DMS53 treated with DMSO at 0.1 percent for 48 hours (cell line): ENCODE measurements at regions not wholly inside any gene's neighbourhood (a gene's known extent, or its start where the extent isn't known, plus 50 kb on each side); places are given as distances from the start of the nearest gene placed in this dataset.

Experiments
- DNase-seq: peaks from one replicate; lab custom pipeline; 2025; ENCODE audit not compliant: unreplicated experiment; lab: John Stamatoyannopoulos, UW

DNA sequence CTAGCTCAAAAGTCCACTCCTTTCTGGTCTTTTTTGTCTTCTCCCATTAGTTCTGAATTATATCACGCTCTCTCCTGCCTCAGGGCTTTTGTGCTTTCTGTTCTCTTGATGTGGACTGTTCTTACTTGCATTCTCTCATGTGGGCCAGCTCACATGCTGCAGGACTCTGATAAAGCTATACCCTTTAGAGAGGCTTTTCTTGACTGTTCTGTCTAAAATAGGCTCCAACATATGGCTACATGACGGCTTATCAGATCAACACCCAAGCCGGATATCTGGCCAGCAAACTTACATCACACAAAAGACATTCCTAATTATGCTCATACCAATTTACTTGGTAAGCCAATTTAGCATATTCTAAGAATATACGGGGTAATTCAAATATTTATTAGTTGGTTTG lies 1494.5 kb downstream of the TECRL start:
- no peak for DNase-seq

DNA sequence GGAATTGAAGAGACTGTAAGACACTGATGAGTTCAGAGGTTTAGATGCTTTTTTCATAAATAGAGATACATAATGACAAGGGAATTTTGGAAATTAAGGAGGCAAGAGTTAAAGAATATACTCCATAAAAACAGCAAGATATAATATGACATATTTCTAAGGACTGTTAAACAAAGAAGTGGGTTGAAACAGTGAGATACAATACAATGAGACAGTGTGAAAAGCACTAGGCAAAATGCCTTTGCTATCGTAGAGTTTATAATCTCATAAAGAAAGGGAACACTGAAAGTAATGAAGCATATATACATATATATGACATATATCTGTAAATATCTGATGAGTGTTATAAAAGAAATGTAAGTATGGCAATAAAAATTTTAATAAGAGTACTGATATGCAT lies 1496.2 kb downstream of the TECRL start:
- no peak for DNase-seq

DNA sequence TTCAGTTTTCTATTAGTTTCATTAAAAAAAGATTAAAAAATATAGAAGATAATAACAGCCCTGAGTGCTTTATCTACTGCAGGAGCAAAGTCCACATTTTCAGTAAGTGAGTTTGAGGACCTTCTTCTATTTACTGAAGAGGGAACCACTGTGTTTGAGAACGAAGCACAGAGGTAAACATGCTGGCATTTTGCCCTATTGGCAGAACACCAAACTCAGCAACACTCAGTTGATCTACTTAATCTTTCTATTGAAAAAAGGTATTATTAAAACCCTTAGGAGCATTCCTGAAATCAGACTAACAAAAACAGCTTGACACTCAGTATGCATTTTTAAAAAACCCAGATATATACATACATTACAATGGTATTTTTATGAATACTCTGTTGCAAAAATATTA lies 1496.7 kb downstream of the TECRL start:
- DNase-seq, result peak; percentile 47

DNA sequence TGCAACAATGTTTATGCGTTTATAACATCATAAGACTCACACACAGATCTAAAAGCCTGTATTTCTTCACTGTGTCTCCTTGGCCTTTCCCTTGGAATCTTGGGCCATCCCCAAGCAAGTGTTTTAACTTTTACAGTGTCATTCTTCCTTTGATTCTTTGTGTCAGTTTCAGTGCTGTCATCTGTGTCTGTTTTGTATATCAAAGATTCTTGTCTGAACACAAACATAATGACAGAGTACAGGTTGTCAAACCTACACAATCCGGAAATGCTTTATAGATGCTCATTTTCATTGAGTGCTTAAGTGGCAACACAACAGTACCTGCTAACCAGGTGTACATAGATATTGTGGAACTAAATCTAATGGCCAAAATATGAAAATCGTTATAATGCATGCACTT lies 1500.0 kb downstream of the TECRL start:
- DNase-seq, result no peak

DNA sequence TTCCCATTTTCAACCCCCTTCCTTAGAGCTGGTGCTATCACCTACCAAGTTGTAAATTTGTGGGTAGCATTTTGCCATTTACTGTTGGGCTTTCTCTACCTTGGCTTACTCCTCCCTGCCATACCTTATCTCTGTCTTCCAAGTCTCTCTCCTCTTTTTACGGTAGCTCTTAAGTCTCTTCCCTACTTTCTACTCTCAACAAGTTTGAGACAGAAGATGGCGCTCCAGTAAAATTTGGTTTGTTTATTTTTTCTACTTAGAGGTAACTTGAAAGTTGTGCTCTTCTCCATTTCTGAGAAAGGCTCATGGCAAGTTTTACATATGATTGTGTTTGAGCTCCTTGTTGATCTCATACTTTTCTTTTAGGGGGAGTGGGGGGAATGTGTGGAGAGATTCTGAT lies 1508.1 kb downstream of the TECRL start:
- DNase-seq, result no peak

DNA sequence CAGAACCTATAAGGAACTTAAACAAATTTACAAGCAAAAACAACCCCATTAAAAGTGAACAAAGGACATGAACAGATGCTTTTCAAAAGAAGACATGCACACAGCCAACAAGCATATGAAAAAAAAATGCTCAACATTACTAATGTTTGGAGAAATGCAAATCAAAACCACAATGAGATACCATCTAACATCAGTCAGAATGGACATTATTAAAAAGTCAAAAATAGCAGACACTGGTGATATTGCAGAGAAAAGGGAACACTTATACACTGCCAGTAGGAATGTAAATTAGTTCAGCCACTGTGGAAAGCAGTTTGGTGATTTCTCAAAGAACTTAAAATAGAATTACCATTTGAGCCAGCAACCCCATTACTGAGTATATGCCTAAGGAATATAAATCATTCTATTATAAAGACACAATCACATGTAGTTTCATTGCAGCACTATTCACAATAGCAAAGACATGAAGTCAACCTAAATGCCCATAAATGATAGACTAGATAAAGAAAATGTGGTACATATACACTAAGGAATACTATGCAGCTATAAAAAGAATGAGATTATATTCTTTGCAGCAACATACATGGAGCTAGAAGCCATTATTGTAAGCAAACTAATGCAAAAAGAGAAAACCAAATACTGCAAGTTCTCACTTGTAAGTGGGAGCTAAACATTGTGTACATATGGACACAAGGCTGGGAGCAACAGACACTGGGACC lies 1509.4 kb downstream of the TECRL start:
- DNase-seq, result no peak

DNA sequence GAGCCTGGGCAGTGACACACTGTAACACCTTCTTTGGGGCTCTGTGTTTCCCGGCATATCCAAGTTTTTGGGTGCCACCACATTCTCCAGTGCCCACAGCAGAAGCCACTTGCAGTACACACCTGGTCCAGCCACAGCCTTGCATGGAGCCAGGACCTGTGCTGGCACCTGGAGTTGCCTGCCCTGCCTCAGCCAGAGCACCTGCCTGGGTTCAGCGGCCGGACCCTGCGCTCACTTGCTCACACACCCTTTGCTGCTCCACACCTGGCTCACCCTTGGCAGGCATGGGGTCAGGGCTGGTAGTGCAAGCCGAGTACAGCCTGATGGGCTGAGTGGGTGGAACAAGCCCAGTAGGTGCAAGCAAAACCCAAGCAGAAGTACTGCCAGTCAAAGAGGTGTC lies 1511.1 kb downstream of the TECRL start:
- DNase-seq, result no peak

DNA sequence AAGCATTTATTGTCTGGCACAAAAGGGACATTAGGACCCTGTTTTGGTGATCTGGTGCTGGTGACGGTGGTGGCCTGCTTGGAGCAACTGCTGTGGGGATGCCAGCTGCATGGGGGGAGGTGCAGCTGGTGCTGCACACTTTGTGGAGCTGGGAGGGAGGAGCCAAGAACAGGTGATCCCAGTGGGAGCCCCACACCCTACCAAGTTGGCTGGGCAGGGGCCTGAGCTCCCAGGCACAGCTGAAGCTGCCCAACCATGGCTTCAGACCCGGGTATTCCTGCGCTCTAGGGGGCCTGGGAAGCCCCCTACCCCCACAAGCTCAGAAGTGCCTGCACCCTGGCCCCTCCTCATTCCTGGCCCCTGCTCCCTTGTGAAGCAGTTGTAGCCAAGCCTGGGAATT lies 1512.5 kb downstream of the TECRL start:
- no peak for DNase-seq

DNA sequence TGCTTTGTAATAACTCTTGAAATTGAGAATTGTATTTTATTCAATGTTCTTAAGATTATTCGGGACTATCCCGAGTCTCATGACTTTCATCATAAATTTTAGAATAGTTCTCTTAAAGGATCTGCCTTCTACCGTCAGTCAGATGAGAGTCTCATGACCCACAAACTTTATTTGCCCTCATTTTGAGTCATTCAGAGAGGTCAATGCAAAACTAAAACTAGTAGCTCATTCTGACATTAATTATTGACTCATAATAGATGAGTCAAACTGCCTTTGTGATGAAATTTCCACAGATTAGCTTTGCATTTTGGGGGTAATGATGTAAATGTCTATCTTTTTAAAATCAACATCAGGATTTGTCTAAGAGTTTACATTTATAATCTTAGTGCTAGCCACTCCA lies 1527.3 kb downstream of the TECRL start:
- DNase-seq, result no peak

DNA sequence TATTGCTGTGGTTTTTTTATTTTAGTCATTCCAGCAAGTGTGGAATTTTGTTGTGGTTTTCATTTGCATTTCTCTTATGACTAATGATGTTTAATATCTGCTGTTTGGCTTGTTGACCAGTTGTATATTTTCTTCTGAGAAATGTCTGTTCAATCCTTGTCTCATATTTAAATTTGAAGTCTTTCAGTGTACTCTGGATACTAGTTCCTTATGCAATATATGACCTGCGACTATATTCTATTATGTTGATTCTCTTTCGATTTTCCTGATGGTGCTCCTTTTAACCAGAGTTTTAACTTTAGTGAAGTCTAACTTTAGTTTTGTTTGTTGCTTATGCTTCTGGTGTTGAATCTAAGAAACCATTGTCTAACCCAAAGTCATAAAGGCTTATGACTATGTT lies 1528.0 kb downstream of the TECRL start:
- no peak for DNase-seq

DNA sequence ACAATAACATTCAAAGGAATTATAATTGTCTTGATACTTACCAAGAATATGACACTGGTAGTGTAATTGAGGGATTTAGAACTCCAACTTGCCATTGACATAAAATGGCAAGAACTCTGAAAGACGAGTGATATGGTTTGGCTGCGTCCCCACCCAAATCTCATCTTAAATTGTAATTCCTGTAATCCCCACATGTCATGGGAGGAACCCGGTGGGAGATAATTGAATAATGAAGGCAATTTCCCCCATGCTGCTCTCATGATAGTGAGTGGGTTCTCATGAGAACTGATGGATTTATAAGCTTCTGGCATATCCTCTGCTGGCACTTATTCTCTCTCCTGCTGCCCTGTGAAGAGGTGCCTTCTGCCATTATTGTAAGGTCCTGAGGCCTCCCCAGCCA lies 1536.4 kb downstream of the TECRL start:
- no peak for DNase-seq

DNA sequence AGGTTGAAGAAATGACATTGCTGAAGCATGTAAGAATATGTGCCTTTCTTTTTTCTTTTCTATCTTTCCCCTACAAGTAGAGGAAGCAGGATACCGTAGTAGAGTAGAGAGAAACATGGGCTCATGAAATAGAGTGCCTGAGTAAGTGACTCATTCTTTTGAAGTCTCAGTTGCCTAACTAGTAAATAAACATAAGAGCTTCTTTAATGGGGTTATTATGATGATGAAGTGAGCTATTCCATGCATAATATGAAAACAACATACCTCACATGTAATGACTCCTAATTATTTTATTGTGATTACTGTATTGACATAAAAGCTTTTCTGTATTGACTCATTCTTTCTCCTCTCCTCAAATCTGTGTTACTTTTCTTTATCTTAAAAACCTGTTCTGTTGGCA lies 1538.2 kb downstream of the TECRL start:
- peak; percentile 45 for DNase-seq

DNA sequence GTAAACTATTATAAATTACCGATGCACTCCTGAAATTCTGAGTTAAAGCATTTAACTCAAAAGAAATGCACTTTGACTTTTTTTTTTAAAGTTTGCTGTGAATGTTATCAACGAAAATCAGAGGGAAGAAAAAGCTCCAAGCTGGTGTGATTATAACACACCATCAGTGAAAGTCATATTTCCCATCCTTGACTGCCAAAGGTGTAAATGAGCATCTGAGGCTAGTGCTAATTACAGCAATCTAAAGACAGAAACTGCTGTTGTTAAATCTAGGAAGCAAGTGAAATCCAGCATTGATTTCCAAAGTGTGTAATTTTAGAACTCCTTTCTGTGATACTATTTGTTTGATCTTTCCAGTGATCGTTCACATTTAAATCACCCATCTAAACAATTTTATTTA lies 1538.8 kb downstream of the TECRL start:
- DNase-seq, result no peak

DNA sequence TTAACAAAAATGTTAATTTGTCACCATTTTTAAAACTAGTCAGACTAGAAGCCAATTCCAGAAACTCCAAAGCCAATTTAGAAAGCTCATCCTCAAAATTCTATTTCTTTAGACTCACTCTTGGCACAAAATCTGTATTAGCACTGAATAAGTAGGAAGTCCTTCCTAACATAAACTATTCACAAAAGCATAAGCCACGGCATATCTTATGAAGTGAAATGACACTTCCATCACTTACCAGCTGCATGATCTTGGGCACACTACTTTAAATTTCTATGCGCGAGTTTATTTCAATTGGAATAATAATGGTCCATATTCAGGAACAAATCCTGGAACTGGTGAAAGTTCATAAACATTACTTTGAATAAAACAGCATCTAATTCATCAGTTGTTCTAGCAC lies 1544.0 kb downstream of the TECRL start:
- no peak for DNase-seq

DNA sequence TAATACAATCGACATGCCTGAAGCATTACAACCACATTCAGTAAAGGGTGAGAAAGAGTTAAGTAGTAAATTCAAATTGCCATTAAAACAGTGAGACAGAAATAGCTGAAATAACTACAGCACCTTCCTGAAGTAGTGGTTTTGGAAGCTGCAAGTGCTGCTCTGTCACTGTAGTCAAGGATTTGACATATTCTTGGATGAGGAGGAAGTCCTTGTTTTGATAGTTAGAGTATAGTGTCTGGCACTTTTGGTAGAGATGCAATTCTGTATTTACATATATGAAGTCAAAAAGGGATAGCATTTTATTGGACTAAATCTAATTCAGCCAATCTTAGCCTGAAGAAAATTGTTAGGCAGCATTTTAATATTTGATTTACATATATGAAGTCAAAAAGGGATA lies 1559.6 kb downstream of the TECRL start:
- DNase-seq, result no peak

DNA sequence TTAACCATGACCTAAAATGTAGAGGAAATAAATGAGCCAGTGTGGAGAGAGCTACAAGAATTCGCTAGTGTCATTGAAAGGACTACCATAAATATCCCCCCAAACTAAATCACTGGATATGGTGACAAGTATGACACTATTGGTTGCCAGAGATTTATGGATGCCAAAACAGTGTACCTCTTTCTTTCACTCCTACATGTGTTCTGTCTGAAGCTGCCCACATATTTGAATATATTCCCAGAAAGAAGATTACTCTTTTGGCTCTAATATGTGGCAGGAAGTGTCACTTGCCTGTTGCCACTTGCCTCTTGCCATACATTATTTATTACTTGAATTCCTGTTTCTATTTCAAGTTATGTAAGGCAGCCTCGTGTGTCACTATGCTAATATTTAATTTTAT lies 1573.6 kb downstream of the TECRL start:
- DNase-seq, result no peak

DNA sequence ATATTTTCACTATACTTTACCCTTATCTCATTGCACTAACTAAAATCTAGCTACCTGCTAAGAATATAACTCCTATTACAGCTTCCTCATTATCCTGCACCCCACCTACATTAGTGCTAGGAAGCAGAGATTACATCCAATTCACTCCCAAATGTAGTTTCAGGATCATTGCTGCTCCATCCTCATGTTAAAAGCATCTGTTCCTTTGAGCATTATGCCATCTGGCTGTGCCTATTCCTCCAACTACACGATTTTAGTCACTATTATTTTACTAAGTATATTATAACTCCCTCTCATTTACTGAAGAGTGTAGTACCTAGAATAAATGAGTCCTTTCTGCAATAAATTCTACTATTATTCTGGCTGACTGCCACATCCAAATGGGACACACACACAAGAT lies 1586.9 kb downstream of the TECRL start:
- DNase-seq, result no peak

DNA sequence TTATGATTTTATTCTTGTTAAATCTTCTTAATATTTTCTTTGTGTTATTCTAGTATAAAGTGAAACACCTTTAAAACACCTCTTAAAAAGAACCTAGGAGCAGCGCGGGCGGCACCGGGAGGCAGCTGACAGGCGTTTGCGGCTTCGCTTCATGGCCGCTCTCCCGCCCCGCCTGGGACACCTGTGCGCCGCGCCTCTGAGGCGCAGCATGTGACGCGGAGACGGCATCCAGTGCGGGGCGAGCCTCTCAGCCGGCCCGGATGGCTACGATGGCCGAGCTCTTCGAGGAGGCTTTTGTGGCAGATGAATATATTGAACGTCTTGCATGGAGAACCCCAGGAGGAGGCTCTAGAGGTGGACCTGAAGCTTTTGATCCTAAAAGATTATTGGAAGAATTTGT lies 1592.7 kb downstream of the TECRL start:
- no peak for DNase-seq

DNA sequence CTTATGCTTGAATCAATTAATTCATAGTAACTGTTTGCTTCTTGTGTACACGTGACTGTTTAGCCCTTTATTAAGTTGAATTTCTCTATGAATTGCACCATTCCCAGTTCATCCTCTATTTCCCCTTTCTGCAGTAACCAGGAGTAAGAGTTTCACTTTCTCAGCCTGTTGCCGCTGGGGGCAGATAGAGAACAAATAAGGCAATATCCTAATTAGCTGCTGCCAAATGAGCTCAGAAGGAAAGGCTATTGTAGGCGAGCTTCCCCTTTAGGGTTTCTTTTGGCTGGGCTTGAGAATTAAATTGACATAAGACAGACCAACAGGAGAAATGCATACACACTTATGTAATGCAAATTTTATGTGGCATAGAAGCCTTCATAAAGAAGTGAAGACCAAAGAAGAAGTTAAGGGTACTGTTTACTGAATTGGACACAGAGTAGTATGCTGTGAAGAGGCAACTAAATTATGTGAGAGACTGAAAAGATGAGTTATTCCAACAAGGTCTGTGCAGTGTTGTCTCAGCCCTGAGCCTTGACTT lies 1594.7 kb downstream of the TECRL start:
- no peak for DNase-seq

DNA sequence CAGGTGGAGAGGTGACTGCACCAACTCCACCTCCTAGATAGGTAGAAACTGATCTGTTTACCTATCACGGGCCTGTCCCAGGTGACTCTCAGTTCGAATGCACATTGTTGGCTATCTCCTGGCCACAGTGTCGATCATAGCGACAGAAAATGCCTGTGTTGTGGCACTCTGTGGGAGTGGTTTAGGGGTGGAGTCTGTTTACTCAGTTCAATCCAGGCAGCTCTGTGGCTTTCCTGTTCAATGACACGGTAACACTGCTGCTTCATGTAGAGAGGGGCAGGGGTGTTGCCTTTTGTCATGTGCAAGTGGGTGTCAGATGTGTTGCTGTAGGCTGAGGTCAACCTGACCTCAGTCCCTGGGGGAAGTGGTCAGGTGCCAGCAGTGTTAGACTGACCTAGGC lies 1602.4 kb downstream of the TECRL start:
- peak; percentile 59 for DNase-seq

DNA sequence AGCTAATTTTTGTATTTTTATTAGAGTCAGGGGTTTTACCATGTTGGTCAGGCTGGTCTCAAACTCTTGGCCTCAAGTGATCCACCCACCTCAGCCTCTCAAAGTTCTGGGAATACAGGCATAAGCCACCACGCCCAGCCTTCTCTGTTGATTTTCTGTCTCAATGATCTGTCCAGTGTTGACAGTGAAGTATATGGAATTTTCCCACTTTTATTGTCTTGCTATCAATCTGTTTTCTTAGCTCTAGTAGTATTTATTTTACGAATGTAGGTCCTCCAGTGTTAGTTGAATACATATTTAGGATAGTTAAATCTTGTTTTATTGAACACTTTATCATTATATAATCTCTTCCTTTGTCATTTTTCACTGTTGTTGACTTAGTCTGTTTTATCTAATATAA lies 1603.9 kb downstream of the ADGRL3 start:
- DNase-seq, result no peak

DNA sequence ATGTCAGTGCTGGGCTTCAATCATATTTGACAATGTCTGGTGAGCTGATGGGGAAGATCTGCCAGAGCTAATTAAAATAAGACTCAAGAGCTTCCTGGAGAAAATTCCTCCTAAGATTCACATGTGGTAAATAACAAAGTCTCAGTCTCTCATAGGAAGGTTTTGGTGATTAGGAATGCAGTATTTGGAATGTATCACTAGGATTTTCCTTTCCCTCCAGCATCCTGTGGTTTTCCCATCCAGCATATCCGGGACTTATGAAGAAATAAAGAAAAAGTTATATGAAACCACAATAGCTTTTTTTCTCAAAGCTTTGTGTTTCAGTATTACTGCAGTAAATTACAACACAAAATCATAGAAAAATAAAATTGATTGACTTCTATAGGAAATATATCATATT lies 1597.1 kb downstream of the ADGRL3 start:
- no peak for DNase-seq

DNA sequence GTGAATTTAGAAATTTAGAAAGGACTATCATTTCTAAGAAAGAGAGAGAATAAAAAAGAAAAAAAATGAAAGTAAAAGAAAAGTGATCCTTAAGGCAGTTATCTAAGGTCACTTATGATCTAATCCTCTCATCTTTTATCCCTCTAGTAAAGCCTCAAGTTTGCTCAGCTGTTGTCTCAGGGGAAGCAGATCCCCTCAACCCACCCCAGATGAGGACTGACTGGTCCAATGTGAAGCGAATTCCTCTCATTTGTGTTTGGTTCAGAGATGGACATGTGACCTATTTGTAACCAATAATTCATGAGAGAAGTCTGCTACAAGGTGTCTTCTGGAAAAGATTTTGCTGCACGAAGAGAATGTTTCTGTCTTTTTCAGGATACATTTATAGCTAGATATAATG lies 1591.3 kb downstream of the ADGRL3 start:
- DNase-seq, result no peak
